ENCODE measurements at regions not wholly inside any gene's neighbourhood (a gene's known extent, or its start where the extent isn't known, plus 50 kb on each side); places are given as distances from the start of the nearest gene placed in this dataset.

- TF ChIP-seq SUZ12 (IDR thresholded peaks at IDR 0.05), result no peak
- no peak for TF ChIP-seq FOXA1 (IDR thresholded peaks at IDR 0.05)
- TF ChIP-seq TARDBP (IDR thresholded peaks at IDR 0.05), result no peak
- no peak for TF ChIP-seq BHLHE40 (IDR thresholded peaks at IDR 0.05; ENCODE audit: borderline replicate concordance)
- no peak for TF ChIP-seq SP1 (IDR thresholded peaks at IDR 0.05)
- no peak for TF ChIP-seq NFRKB (IDR thresholded peaks at IDR 0.05)
- TF ChIP-seq FOXK2 (IDR thresholded peaks at IDR 0.05), result no peak
- TF ChIP-seq ARNT (IDR thresholded peaks at IDR 0.05), result no peak
- no peak for TF ChIP-seq CTBP1 (IDR thresholded peaks at IDR 0.05; ENCODE audit: borderline replicate concordance)
- TF ChIP-seq FOXM1 (IDR thresholded peaks at IDR 0.05; ENCODE audit: borderline replicate concordance), result no peak
These were observed 413.9 kb upstream of the MAF start for GRCh38 chr16:80014241-80014939.
